SK-N-SH treated with all-trans-retinoic acid at 6 μM for 48 hours (cell line): ENCODE measurements at regions not wholly inside any gene's neighbourhood (a gene's known extent, or its start where the extent isn't known, plus 50 kb on each side); places are given as distances from the start of the nearest gene placed in this dataset.

Source experiments
- ATAC-seq: fragments of 200-7000 bp; cut with Tn5 transposase; 3 replicates; pipeline ENCODE4 v1.9.1; 2020; ENCODE audit warnings: mild to moderate bottlenecking, moderate library complexity
- ARNTL ChIP-seq: fragments of 450-650 bp; formaldehyde crosslinking; IDR thresholded peaks from 2 replicates; pipeline ENCODE4 v1.5.0; 2020; ENCODE audit warnings: low read depth, mild to moderate bottlenecking, moderate library complexity, borderline replicate concordance
- BACH2 ChIP-seq: fragments of 250-450 bp; sonication (Bioruptor Pico); IDR thresholded peaks from 2 replicates; pipeline ENCODE4 v1.9.0; 2021; ENCODE audit warnings: mild to moderate bottlenecking, borderline replicate concordance
- ISL1 ChIP-seq: fragments of 250-450 bp; sonication (Bioruptor Pico); IDR thresholded peaks from 2 replicates; pipeline ENCODE4 v2.1.2; 2022; ENCODE audit warnings: mild to moderate bottlenecking, moderate library complexity
- OSR1 ChIP-seq: fragments of 250-450 bp; sonication (Bioruptor Pico); IDR thresholded peaks from 2 replicates; pipeline ENCODE4 v1.8.0; 2022; ENCODE audit warnings: moderate library complexity, mild to moderate bottlenecking, inconsistent platforms
- RARB ChIP-seq: fragments of 250-450 bp; sonication (Bioruptor Pico); IDR thresholded peaks from 2 replicates; pipeline ENCODE4 v1.8.0; 2021; ENCODE audit warnings: mild to moderate bottlenecking, moderate library complexity
- SNAI2 ChIP-seq: fragments of 250-450 bp; sonication (Bioruptor Pico); IDR thresholded peaks from 2 replicates; pipeline ENCODE4 v1.5.0; 2020; ENCODE audit warnings: mild to moderate bottlenecking, moderate library complexity
- TOX ChIP-seq: fragments of 250-450 bp; sonication (Bioruptor Pico); IDR thresholded peaks from 2 replicates; pipeline ENCODE4 v1.8.0; 2021; ENCODE audit warnings: mild to moderate bottlenecking, moderate library complexity, borderline replicate concordance
- ZC3H10 ChIP-seq: fragments of 250-450 bp; sonication (Bioruptor Pico); IDR thresholded peaks from 2 replicates; pipeline ENCODE4 v1.5.1; 2021; ENCODE audit warnings: mild to moderate bottlenecking, moderate library complexity
- ZNF565 ChIP-seq: fragments of 450-650 bp; formaldehyde crosslinking; conservative IDR thresholded peaks from 2 replicates; pipeline ENCODE4 v1.5.0; 2020; ENCODE audit warnings: low read depth, mild to moderate bottlenecking, moderate library complexity
- ZNF70 ChIP-seq: fragments of 450-650 bp; formaldehyde crosslinking; IDR thresholded peaks from 2 replicates; pipeline ENCODE4 v1.5.0; 2020; ENCODE audit warnings: mild to moderate bottlenecking, moderate library complexity
- ZNF8 ChIP-seq: fragments of 450-650 bp; formaldehyde crosslinking; IDR thresholded peaks from 2 replicates; pipeline ENCODE4 v1.5.0; 2020; ENCODE audit warnings: mild to moderate bottlenecking, moderate library complexity
- TF ChIP-seq, protein P1 (sequence below): fragments of 250-450 bp; sonication (Bioruptor Pico); IDR thresholded peaks from 2 replicates; pipeline ENCODE4 v1.5.1; 2021; ENCODE audit warnings: mild to moderate bottlenecking, moderate library complexity
- TF ChIP-seq, protein P2 (sequence below): fragments of 250-450 bp; sonication (Bioruptor Pico); IDR thresholded peaks from 2 replicates; pipeline ENCODE4 v1.5.1; 2020; ENCODE audit warnings: low read depth, mild to moderate bottlenecking, moderate library complexity
- TF ChIP-seq, protein P3 (sequence below): fragments of 250-450 bp; sonication (Bioruptor Pico); IDR thresholded peaks from 2 replicates; pipeline ENCODE4 v1.8.0; 2020; ENCODE audit warnings: mild to moderate bottlenecking, moderate library complexity, borderline replicate concordance
- TF ChIP-seq, protein P4 (sequence below): fragments of 250-450 bp; sonication (Bioruptor Pico); IDR thresholded peaks from 2 replicates; pipeline ENCODE4 v1.8.0; 2021; ENCODE audit warnings: low read depth, mild to moderate bottlenecking, moderate library complexity, borderline replicate concordance

DNA sequence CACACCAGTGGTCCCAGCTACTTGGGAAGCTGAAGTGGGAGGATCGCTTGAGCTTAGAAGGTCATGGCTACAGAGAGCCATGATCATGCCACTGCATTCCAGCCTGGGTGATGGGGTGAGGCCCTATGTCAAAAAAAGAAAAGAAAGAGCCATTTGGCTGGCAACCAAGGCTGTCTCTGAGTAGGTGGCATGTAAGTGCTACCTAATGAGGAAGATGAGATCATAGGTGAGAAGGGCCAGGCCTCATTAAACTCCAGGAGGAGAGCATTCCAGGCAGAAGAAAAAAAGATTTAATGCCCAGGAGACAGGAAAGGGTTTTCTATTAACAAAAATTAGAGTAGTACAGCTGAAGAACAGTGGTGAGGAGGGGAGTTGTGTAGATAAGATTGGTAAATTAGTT lies 103.4 kb upstream of the ZNF678 start:
- no peak for ATAC-seq
- TF ChIP-seq, protein P1, sequence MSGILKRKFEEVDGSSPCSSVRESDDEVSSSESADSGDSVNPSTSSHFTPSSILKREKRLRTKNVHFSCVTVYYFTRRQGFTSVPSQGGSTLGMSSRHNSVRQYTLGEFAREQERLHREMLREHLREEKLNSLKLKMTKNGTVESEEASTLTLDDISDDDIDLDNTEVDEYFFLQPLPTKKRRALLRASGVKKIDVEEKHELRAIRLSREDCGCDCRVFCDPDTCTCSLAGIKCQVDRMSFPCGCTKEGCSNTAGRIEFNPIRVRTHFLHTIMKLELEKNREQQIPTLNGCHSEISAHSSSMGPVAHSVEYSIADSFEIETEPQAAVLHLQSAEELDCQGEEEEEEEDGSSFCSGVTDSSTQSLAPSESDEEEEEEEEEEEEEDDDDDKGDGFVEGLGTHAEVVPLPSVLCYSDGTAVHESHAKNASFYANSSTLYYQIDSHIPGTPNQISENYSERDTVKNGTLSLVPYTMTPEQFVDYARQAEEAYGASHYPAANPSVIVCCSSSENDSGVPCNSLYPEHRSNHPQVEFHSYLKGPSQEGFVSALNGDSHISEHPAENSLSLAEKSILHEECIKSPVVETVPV (CRISPR knock-in tag) = no peak
- TF ChIP-seq TOX (CRISPR knock-in tag) = no peak
- TF ChIP-seq OSR1 (CRISPR knock-in tag) = no peak
- no peak for TF ChIP-seq BACH2
- no peak for TF ChIP-seq ZNF565 (CRISPR knock-in tag)
- no peak for TF ChIP-seq ARNTL (CRISPR knock-in tag)
- TF ChIP-seq ZC3H10 (CRISPR knock-in tag) = no peak
- no peak for TF ChIP-seq ZNF8 (CRISPR knock-in tag)

DNA sequence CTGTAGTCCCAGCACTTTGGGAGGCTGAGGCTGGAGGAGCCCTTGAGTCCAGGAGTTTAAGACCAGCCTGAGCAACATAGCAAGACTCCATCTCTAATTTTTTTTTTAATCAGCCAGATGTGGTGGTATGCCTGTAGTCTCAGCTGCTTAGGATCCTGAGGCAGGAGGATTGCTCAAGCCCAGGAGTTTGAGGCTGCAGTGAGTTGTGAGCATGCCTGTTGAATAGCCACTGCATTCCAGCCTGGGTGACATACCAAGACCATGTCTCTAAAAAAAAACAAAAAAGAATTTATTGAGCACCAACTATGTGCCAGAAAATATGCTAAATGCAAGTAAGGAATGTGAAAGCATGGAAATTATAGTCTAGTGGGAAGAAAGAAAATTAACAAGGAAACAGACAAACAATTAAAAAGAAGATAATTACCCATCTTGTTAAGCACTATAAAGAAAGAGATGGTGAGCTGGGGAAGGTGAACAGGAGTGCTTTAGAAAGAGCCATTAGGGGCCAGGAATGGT lies 104.0 kb upstream of the ZNF678 start:
- no peak for ATAC-seq
- TF ChIP-seq, protein P2, sequence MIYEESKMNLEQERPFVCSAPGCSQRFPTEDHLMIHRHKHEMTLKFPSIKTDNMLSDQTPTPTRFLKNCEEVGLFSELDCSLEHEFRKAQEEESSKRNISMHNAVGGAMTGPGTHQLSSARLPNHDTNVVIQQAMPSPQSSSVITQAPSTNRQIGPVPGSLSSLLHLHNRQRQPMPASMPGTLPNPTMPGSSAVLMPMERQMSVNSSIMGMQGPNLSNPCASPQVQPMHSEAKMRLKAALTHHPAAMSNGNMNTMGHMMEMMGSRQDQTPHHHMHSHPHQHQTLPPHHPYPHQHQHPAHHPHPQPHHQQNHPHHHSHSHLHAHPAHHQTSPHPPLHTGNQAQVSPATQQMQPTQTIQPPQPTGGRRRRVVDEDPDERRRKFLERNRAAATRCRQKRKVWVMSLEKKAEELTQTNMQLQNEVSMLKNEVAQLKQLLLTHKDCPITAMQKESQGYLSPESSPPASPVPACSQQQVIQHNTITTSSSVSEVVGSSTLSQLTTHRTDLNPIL (CRISPR knock-in tag) = no peak
- TF ChIP-seq, protein P1 (CRISPR knock-in tag) = no peak
- TF ChIP-seq, protein P3, sequence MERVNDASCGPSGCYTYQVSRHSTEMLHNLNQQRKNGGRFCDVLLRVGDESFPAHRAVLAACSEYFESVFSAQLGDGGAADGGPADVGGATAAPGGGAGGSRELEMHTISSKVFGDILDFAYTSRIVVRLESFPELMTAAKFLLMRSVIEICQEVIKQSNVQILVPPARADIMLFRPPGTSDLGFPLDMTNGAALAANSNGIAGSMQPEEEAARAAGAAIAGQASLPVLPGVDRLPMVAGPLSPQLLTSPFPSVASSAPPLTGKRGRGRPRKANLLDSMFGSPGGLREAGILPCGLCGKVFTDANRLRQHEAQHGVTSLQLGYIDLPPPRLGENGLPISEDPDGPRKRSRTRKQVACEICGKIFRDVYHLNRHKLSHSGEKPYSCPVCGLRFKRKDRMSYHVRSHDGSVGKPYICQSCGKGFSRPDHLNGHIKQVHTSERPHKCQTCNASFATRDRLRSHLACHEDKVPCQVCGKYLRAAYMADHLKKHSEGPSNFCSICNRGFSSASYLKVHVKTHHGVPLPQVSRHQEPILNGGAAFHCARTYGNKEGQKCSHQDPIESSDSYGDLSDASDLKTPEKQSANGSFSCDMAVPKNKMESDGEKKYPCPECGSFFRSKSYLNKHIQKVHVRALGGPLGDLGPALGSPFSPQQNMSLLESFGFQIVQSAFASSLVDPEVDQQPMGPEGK (CRISPR knock-in tag) = no peak
- TF ChIP-seq, protein P4, sequence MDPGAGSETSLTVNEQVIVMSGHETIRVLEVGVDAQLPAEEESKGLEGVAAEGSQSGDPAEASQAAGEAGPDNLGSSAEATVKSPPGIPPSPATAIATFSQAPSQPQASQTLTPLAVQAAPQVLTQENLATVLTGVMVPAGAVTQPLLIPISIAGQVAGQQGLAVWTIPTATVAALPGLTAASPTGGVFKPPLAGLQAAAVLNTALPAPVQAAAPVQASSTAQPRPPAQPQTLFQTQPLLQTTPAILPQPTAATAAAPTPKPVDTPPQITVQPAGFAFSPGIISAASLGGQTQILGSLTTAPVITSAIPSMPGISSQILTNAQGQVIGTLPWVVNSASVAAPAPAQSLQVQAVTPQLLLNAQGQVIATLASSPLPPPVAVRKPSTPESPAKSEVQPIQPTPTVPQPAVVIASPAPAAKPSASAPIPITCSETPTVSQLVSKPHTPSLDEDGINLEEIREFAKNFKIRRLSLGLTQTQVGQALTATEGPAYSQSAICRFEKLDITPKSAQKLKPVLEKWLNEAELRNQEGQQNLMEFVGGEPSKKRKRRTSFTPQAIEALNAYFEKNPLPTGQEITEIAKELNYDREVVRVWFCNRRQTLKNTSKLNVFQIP = no peak
- TF ChIP-seq ARNTL (CRISPR knock-in tag) = no peak
- no peak for TF ChIP-seq SNAI2 (CRISPR knock-in tag)
- no peak for TF ChIP-seq ZNF8 (CRISPR knock-in tag)
- TF ChIP-seq BACH2 = no peak

DNA sequence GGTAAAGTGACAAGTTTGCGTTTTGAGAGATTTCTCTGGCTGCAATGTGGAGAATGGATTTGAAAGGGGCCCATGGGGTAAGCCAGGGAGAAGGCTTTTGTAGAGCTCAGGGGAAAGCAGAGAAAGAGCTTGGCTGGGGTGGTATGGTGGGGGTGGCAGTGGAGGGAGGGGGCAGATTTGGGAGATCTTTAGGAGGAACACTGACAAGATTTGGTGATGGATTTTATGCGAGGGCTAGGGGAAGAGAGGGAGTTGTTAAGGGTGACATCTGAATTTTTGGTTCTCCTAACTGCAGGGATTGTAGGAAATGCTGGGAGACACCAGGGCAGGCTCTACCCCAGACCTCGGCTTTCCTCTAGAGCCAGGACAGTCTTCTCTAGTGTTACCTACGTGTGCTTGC lies 108.7 kb upstream of the ZNF678 start:
- no peak for ATAC-seq
- no peak for TF ChIP-seq ZNF70
- no peak for TF ChIP-seq ZC3H10 (CRISPR knock-in tag)
- TF ChIP-seq ISL1 (CRISPR knock-in tag) = no peak
- TF ChIP-seq, protein P2 (CRISPR knock-in tag) = no peak
- no peak for TF ChIP-seq RARB (CRISPR knock-in tag)

DNA sequence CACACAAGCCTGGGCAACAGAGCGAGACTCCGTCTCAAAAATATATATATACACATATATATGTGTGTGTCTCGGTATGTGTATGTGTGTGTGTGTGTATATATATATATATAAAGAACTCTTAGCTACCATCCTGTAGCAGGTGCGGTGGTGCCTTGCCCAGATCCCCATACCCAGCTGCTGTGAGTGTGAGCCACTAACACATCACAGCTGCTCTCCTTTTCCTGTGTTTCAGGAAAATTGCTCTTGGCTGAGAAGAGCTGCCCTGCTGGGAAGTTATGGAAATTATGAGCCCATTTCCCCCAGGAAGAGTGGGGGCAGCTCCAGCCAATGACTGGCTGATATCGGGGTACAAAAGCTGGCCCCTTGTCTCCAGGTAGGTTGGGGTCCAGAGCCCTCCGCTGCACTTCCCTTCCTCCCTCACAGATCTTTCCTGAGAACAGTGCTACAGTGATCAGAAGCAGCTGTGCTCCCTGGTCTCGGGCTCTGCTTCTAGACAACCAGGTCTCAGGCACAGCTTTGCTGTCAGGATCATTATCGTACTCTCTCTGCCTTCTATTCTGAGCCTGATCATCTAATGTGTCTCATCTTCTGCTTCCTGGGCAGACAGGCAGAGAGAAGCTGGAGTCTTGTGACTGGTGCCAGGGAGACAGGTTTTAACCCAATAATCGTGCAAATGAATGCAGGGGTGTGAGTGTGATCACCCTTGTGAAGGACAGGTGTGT lies 109.6 kb upstream of the ZNF678 start:
- TF ChIP-seq ZNF70 (no peak), ZNF8 (CRISPR knock-in tag) (no peak)
- TF ChIP-seq, protein P3 (CRISPR knock-in tag) = no peak
- TF ChIP-seq, protein P2 (CRISPR knock-in tag) = no peak
- peak; percentile 58 for ATAC-seq
